ENCODE measurements at regions not wholly inside any gene's neighbourhood (a gene's known extent, or its start where the extent isn't known, plus 50 kb on each side); places are given as distances from the start of the nearest gene placed in this dataset.

DNA sequence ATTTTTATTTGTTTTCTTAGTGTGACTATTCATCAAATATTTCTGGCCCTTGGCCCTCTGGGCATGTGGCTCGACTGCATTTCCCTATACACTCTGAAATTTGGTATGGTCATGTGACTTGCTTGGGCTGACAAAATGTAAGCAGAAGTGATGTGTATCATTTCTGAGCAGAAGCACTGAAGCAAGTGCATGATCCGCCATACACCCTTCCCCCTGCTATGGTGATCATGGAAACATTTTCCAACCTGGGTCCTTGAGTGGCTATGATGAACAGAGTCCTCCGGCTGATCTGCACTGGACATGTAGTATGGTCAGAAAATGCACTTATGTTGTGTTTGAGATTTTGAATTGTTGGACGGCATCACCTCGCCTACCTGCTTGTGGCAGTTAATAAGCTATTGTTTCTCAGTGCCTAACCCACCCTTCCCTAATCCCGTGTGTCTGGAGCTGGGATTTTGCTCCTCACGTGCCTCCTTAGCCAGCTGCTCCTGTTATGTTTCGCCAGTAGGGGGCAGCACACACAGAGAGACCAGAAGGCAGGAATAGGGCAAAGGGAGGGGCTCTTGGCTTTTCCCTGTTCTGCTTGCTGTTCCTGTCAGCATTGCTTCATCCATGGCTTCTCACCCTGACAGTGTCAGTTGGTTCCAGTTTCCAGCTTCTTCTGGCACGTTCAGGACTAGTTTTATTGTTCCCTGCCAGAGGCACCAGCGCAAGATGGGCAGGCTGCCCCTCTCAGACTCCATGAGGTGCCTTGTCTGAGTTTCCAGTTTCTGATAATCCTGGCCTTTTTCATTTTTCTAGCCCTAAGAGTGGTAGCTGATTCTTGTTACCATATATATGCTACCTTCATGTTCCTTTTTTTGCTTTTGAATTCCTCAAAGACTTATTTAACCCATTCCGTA lies 207.4 kb downstream of the ARL6IP6 start:
- no peak for TF ChIP-seq POLR2A (IDR thresholded peaks at IDR 0.05; ENCODE audit: low read depth, low read length)
- FAIRE-seq (peak; percentile 78), DNase-seq (ENCODE audit: insufficient read length, low spot score) (peak; percentile 26)

- FAIRE-seq (no peak), DNase-seq (ENCODE audit: insufficient read length, low spot score) (no peak)
- no peak for TF ChIP-seq POLR2A (IDR thresholded peaks at IDR 0.05; ENCODE audit: low read depth, low read length)
Observed at GRCh38 chr2:152924722-152925121, 206.3 kb downstream of the ARL6IP6 start.

GRCh38 chr2:152924219-152924618 lies 205.8 kb downstream of the ARL6IP6 start:
- DNase-seq (ENCODE audit: insufficient read length, low spot score) (no peak), FAIRE-seq (no peak)
- no peak for TF ChIP-seq POLR2A (IDR thresholded peaks at IDR 0.05; ENCODE audit: low read depth, low read length)

GRCh38 chr2:152920846-152921245 lies 202.4 kb downstream of the ARL6IP6 start:
- peak; percentile 7 for DNase-seq (ENCODE audit: insufficient read length, low spot score)

DNA sequence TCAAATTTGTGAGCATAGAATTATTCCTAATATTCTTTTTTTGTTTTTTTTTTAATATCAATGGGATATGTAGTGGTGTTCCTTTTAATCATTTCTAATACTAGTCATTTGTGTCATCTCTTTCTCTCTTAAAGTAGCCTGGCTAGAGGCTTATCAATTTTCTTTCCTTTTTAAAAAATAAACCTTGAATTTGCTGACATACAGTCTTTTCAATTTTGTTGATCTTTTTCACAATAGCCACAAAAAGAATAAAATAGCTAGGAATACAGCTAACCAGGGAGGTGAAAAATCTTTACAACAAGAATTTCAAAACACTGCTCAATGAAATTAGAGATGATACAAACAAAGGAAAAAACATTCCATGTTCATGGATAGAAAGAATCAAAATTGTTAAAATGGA lies 192.6 kb downstream of the ARL6IP6 start:
- TF ChIP-seq POLR2A (IDR thresholded peaks at IDR 0.05; ENCODE audit: low read depth, low read length), result no peak
- DNase-seq (ENCODE audit: insufficient read length, low spot score) (no peak), FAIRE-seq (no peak)

More at GRCh38 chr2:152920846-152921245, 202.4 kb downstream of the ARL6IP6 start:
- peak; percentile 65 for FAIRE-seq
- TF ChIP-seq POLR2A (IDR thresholded peaks at IDR 0.05; ENCODE audit: low read depth, low read length), result no peak

DNA sequence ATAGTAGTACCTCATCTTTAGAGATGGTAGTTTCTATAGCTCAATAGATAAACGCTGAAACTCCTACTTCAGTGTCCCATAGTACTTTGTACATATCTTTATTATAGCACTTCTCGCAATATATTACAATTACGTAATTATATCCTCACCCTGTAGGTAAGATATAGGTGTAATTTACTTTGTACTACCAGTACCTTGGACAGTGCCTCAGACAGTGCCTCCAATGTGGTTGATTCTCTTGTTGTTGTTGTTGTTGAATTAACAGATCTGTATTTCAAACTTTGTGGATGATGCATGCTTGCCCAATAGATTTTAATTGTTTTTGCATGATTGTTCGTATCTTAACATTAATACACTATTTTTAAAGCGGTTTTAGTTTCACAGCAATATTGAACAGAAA lies 188.6 kb downstream of the ARL6IP6 start:
- FAIRE-seq, result no peak
- no peak for DNase-seq (ENCODE audit: insufficient read length, low spot score)
- no peak for TF ChIP-seq POLR2A (IDR thresholded peaks at IDR 0.05; ENCODE audit: low read depth, low read length)

DNA sequence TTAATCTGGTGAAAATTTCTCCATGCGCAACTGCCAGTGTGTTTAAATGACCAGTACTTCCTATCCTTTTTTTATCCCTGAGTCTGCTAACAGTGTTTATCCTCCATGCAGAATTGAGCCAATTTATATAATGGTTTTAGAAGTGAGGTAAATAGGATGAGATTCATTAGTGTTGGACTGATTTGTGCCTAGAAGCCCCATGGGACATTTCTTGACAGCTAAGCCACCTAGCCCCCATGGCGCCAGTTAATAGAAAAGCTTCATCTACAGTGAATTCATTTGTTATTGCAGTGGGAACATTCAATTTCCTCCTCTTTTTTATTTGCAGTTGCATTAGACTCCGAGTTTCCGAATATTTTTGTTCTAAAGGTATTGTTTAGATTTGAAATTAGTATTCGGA lies 175.6 kb downstream of the ARL6IP6 start:
- no peak for DNase-seq (ENCODE audit: insufficient read length, low spot score)
- FAIRE-seq, result no peak
- no peak for TF ChIP-seq POLR2A (IDR thresholded peaks at IDR 0.05; ENCODE audit: low read depth, low read length)

GRCh38 chr2:152890736-152891135 lies 172.3 kb downstream of the ARL6IP6 start:
- no peak for TF ChIP-seq POLR2A (IDR thresholded peaks at IDR 0.05; ENCODE audit: low read depth, low read length)
- DNase-seq (ENCODE audit: insufficient read length, low spot score) (no peak), FAIRE-seq (no peak)

- no peak for TF ChIP-seq POLR2A (IDR thresholded peaks at IDR 0.05; ENCODE audit: low read depth, low read length)
- no peak for FAIRE-seq
- DNase-seq (ENCODE audit: insufficient read length, low spot score), result no peak
Observed at GRCh38 chr2:152883951-152884487, 165.6 kb downstream of the ARL6IP6 start.

GRCh38 chr2:152881527-152881926 lies 163.1 kb downstream of the ARL6IP6 start:
- FAIRE-seq, result no peak
- no peak for TF ChIP-seq POLR2A (IDR thresholded peaks at IDR 0.05; ENCODE audit: low read depth, low read length)
- DNase-seq (ENCODE audit: insufficient read length, low spot score), result no peak

DNA sequence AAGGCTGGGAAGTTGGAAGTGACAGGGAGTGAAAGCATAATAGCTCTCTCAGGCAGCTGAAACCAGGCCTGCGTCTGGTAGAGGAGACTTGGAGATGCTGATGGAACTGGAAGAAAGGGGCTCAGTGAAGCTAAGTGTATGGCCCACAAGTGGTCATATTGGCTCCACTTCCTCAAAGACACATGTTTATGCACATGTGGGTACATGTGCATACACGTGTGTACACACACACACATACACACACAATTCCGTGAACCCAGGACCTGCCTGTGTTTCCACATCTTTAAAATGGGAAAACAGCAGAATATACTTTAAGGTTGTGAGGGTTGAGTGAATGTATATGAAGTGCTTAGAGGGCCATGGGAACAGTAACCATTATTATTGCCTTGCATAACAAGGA lies 160.9 kb downstream of the ARL6IP6 start:
- TF ChIP-seq POLR2A (IDR thresholded peaks at IDR 0.05; ENCODE audit: low read depth, low read length), result no peak
- no peak for DNase-seq (ENCODE audit: insufficient read length, low spot score)
- FAIRE-seq, result no peak

DNA sequence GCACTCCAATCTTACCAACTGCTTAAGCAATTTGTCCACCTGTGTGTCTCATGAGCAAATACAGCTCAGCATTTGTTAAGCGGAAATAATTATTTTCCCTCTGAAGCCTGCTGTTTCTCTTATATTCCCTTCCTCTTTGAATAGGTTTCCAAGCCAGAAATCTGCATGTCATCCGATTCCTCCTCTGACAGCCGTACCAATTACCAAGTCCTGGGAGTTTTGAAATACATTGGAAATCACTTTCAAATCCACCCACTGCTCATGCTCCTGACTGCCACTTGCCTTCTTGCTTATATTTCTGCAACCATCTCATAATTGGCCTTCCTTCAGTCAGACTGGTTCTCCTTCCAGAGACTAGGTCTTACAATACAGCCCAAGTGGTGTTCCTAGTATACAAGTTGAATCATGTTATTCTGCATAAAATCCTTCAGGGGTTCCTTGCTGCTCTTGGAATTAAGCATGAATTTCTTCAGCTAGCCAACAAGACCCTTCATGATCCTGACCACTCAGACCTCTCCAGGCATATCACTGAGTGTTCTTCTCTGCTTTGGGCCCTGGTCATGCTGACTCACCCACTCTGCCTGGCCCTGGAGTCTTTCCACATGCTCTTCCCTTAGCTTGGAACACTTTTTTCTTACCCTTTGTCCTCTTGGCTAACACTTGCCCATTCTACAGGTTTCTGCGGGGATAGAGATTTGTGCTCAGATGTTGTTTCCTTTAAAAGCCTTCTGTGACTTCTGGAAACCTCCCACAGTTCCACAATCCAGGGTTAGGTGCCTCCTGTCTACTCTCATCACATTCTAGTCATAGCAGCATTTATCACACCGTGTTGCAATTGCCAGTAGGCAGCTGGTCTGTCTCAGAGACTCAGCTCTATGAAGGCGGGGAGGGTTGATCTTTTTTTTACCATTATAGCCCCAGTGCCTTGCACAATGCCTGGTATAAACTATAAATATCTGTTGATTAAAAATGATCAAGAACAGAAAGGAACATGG lies 157.6 kb downstream of the ARL6IP6 start:
- FAIRE-seq (no peak), DNase-seq (ENCODE audit: insufficient read length, low spot score) (no peak)
- TF ChIP-seq POLR2A (IDR thresholded peaks at IDR 0.05; ENCODE audit: low read depth, low read length), result no peak

DNA sequence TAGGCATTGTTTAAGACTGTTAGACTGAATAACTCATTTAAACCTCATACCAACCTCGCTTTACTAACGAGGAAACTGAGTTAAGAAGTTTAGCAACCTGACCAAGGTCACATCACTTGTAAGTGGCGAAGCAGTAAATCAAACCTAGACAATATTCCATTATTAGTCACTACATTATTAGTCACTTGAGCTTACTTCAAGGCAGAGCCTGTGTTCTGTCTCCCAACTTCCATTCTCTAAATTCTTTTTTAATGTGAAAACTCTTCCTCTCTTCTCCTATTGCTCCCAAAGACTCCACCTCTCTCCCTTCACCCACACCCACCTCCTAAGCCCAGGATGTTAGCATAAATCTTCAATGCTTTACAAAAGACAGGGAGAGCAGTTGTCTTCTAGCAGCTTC lies 156.5 kb downstream of the ARL6IP6 start:
- no peak for TF ChIP-seq POLR2A (IDR thresholded peaks at IDR 0.05; ENCODE audit: low read depth, low read length)
- no peak for DNase-seq (ENCODE audit: insufficient read length, low spot score)
- FAIRE-seq, result no peak

DNA sequence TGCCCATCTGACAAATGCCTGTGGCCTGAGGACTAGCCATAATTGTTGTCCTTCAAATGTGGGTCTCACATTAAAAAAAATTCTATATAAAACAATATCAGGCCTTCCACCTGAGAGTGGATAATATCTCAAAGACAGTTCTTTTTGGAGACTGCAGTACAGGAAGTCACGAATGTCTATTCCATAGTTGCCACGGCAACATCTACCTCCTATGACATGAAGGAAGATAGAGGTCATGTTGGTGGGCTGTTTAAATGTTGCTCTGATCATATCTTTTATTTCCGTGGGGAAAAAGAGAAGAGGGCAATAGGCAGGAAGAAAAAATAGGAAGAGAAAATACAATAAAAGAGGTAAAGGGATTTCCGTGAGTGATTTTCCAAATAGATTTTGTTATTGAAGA lies 151.8 kb downstream of the ARL6IP6 start:
- no peak for FAIRE-seq

More for the DNA sequence above, 151.8 kb downstream of the ARL6IP6 start:
- DNase-seq (ENCODE audit: insufficient read length, low spot score), result no peak
- no peak for TF ChIP-seq POLR2A (IDR thresholded peaks at IDR 0.05; ENCODE audit: low read depth, low read length)
